ENCODE measurements at regions not wholly inside any gene's neighbourhood (a gene's known extent, or its start where the extent isn't known, plus 50 kb on each side); places are given as distances from the start of the nearest gene placed in this dataset.

DNA sequence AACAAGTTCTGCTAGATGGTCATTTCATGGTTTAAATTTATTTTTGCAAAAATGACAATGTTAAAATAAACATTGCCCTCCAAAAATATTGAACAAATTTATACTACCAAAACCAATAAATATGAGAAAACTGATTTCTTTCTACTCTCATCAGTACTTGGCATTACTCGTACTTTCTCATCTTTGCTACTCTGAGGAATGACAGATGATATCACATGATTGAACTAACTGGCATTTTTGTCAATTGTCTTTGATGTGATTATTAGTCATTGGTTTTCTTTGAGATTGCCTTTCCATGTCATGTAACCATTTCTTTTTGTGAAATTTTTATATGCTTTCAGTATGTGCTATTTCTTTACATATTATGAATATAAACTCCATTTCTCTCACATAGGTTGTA is 167.0 kb upstream of the ITGA4 start:
- no peak overlapping the region for H3K4me3 ChIP-seq (ENCODE audit: low read depth, low read length)
- TF ChIP-seq, protein P1, sequence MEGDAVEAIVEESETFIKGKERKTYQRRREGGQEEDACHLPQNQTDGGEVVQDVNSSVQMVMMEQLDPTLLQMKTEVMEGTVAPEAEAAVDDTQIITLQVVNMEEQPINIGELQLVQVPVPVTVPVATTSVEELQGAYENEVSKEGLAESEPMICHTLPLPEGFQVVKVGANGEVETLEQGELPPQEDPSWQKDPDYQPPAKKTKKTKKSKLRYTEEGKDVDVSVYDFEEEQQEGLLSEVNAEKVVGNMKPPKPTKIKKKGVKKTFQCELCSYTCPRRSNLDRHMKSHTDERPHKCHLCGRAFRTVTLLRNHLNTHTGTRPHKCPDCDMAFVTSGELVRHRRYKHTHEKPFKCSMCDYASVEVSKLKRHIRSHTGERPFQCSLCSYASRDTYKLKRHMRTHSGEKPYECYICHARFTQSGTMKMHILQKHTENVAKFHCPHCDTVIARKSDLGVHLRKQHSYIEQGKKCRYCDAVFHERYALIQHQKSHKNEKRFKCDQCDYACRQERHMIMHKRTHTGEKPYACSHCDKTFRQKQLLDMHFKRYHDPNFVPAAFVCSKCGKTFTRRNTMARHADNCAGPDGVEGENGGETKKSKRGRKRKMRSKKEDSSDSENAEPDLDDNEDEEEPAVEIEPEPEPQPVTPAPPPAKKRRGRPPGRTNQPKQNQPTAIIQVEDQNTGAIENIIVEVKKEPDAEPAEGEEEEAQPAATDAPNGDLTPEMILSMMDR (IDR thresholded peaks at IDR 0.05; ENCODE audit: low read depth, low read length), result no peak

DNA sequence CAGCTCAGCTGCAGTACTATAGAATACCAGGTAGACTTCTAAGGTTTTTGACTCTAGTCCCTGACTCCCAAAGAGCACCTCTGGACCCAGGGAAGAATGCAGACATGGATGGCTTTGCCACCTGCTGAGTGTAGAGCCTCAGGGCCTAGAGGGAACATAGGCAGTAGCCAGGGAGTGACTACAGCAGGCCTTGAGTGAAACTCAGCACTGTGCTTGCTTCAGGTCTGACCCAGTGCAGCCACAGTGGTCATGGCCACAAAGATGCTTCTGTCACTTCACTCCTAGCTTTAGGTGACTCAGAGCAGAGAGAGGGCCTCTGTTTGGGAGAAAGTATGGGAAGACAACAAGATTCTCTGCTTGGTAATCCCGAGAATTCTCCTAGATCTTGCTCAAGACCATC is 162.2 kb upstream of the ITGA4 start:
- H3K4me3 ChIP-seq (ENCODE audit: low read depth, low read length), result no peak overlapping the region
- TF ChIP-seq, protein P1 (IDR thresholded peaks at IDR 0.05; ENCODE audit: low read depth, low read length), result no peak

DNA sequence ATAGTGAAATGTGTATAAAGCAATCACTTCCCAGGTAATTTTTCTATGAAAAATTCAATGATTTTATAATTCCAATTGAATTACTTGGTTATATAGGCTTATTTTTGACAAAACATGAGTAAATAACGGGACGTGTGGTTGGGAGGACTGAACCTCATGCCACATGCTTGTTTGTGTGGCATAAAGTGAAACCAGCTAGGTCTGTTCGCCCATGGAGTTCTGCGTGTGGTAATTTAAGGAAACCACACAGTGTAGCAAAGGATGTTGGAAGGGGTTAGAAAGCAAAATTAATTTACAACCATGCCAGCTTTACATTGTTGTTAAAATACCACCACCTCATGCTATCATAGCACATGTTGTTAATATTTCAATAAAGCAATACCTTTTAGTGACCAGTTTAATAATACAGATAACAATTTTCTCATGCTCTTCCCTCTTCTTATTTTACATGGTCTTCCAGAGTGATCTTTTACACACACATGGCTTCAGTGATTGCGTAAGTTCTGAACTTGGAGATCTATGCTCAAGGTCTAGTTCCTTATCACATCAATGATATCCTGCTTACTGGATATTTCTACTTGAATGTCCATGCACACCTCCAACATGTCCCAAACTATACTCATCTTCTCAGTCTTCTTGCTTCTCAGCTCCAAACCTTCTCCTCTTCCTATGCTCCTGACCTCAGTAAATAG is 156.4 kb upstream of the ITGA4 start:
- H3K4me3 ChIP-seq (ENCODE audit: low read depth, low read length), result no peak overlapping the region
- TF ChIP-seq, protein P1 (IDR thresholded peaks at IDR 0.05; ENCODE audit: low read depth, low read length), result no peak

DNA sequence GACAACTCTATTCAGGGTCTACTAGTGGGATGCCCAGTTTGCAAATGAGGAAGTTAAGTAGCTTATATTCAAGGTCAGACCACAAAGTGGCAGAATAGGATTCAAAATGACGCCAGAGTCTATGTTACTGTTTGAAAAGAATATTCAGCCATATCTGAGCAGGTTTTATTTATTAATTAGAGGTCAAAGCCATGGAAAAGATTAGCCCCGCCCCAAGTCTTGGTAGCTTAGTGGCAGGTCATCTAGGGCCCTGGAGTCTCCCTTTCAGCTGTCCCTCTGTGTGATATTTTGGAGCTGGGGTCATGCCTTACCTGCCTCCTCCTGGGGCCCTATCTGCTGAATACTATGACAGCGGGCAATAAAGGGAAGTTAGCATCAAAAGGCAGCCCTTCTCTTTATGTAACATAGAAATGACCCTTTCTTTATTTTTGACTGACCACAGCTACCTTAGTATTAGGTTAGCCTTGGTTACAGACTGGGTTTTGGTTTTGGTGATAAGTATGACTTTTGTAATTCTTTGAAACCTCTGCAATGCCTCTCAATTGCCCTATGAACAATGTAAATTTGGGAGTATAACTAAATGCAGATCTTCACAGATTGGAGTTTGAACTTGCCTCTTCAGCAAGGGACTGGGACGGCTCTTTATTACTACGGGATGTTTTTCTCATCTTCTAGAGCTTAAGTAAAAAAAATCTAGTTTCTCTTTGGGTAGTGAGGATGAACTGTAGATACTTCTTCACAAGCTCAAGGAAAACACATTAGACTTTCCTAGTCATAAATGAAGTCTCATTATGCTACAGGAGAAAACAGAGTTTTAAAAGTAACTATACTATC is 153.0 kb upstream of the ITGA4 start:
- H3K4me3 ChIP-seq (ENCODE audit: low read depth, low read length), result no peak overlapping the region
- TF ChIP-seq, protein P1 (IDR thresholded peaks at IDR 0.05; ENCODE audit: low read depth, low read length), result no peak

DNA sequence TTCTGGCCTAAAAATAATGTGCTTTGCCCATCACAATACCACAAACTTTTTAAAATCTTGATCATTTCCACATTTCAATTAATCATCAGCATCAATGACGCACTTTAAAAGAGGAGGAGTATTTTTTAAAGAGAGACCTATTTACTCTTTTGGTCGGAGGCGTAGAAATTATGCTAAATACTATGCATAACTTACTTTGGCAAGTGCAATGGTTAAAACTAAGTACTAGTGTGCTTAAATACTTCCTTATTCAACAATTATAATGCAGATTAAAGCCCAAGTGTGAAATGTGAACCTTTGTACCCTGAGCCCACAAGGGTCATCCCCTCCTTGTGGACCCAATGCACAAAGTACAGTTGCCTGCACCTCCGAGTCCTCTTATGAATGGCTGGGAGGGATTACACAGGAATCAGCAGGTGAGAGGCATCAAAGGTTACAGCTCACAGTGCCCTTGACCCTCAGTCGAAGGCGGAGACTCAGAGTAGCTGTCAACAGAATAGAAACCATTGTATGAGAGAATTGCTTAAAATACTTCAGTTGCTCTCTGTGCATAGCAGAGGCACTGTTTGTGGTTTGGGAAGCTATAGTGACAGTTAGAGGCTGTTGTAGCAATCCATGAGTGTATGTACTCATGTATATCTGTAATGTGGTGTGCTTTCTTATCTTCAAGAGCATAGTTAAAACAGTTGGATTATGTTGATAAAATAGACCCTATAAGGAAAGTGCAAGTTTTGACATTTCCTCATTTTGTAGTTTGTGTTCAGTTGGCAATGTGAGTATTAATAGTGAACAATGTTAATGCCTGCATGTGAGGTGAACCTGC is 151.7 kb upstream of the ITGA4 start:
- no peak overlapping the region for H3K4me3 ChIP-seq (ENCODE audit: low read depth, low read length)
- TF ChIP-seq, protein P1 (IDR thresholded peaks at IDR 0.05; ENCODE audit: low read depth, low read length), result no peak

DNA sequence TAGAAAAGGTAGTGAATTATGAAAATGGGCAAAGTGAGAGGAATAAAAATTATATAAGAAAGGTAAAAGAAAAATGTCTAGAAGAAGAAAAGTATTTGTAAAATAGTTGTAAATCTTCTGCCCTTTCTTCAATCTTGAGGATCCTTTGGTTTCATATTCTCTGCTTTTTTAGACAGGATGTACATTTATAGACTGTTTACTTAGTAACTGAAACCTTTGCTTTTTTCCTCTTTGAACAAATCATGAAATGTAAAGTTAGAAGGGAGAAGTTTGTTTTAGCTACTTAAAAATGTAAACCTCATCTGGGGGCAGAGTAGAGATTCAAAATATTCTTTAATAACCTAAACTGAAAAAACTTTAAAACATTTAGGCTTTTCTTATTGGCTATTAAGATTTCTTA is 150.4 kb upstream of the ITGA4 start:
- TF ChIP-seq, protein P1 (IDR thresholded peaks at IDR 0.05; ENCODE audit: low read depth, low read length), result no peak
- H3K4me3 ChIP-seq (ENCODE audit: low read depth, low read length), result no peak overlapping the region

All from WI38 (cell line).